B cell (primary cell): ENCODE measurements at regions not wholly inside any gene's neighbourhood (a gene's known extent, or its start where the extent isn't known, plus 50 kb on each side); places are given as distances from the start of the nearest gene placed in this dataset.
"Not testable (repeated sequence)": the region's sequence is repeated elsewhere in the genome, so short reads cannot be mapped to it uniquely, and the experiment has no call there.

Source experiments
- ATAC-seq: fragments of 200-7000 bp; cut with Tn5 transposase; one replicate; pipeline ENCODE4 v1.10.0; 2021; ENCODE audit warnings: low read depth, mild to moderate bottlenecking, moderate number of reproducible peaks, moderate library complexity
- CTCF ChIA-PET: fragments of 350-600 bp; sonication (Branson Sonifier 250); formaldehyde crosslinking; loops from one replicate; lab custom pipeline; 2021; ENCODE audit warnings: antibody characterized with exemption, inconsistent platforms; lab: Charles Lee
- POLR2A ChIA-PET: fragments of 350-600 bp; sonication (Branson Sonifier 250); formaldehyde crosslinking; loops from one replicate; lab custom pipeline; 2021; ENCODE audit warnings: antibody characterized with exemption; lab: Charles Lee
- DNase-seq: peaks from one replicate; pipeline ENCODE4 v3.0.0; 2013
- H2AFZ ChIP-seq: 2 replicates; pipeline ENCODE4 v1.6.1; 2012; ENCODE audit warnings: mild to moderate bottlenecking, low read depth, low read length; ENCODE audit not compliant: insufficient read depth, poor library complexity, severe bottlenecking
- H3K27ac ChIP-seq, 2 donors: 1 replicate in 1 of 2; 2 replicates in 1 of 2; pipeline ENCODE4 v1.5.1; 2012 to 2013; ENCODE audit warnings: low read length in 2 of 2, mild to moderate bottlenecking in 2 of 2, moderate library complexity in 1 of 2
- H3K27me3 ChIP-seq, 4 experiments: fragments of 200-600 bp in 1 of 4; sonication (generic) in 1 of 4; replicated peaks in 1 of 4; 1 replicate in 2 of 4; 2 replicates in 2 of 4; pipeline versions ENCODE4 v1.6.1 to v1.7.0; 2013 to 2016; ENCODE audit warnings: low read length in 3 of 4, mild to moderate bottlenecking in 2 of 4, mixed read lengths in 1 of 4, moderate library complexity in 1 of 4; ENCODE audit not compliant: insufficient read depth in 4 of 4, control insufficient read depth in 3 of 4; ENCODE audit errors: control extremely low read depth in 1 of 4
- H3K36me3 ChIP-seq, 2 experiments: replicated peaks in 1 of 2; 1 replicate in 1 of 2; 2 replicates in 1 of 2; pipeline versions ENCODE4 v1.6.1 to v1.7.1; 2013; ENCODE audit warnings: low read length in 1 of 2; ENCODE audit not compliant: insufficient read depth in 2 of 2, control insufficient read depth in 1 of 2; ENCODE audit errors: control extremely low read depth in 1 of 2, extremely low read depth in 1 of 2
- H3K4me1 ChIP-seq, 2 donors: fragments of 200-600 bp in 1 of 2; sonication (generic) in 1 of 2; 1 replicate in 1 of 2; 2 replicates in 1 of 2; pipeline versions ENCODE4 v1.5.1 to v1.6.1; 2013 to 2017; ENCODE audit warnings: low read length in 2 of 2; ENCODE audit not compliant: control insufficient read depth in 2 of 2, insufficient read depth in 2 of 2
- H3K4me2 ChIP-seq: replicated peaks from 2 replicates; pipeline ENCODE3; 2012; ENCODE audit warnings: mild to moderate bottlenecking, low read depth, low read length; ENCODE audit not compliant: poor library complexity, severe bottlenecking
- H3K4me3 ChIP-seq, 5 experiments: fragments of 200-600 bp in 1 of 5; sonication (generic) in 1 of 5; 1 replicate in 3 of 5; 2 replicates in 2 of 5; pipeline versions ENCODE4 v1.5.1 to v1.7.0; 2011 to 2016; ENCODE audit warnings: low read length in 4 of 5, mild to moderate bottlenecking in 4 of 5, low read depth in 2 of 5, control low read depth in 1 of 5, moderate library complexity in 1 of 5; ENCODE audit not compliant: insufficient read depth in 1 of 5; ENCODE audit errors: control extremely low read depth in 1 of 5, extremely low read depth in 1 of 5
- H3K79me2 ChIP-seq: fragments of 200-600 bp; sonication (generic); one replicate; pipeline ENCODE4 v1.6.0; 2016; ENCODE audit warnings: low read length; ENCODE audit not compliant: control insufficient read depth, insufficient read depth
- H3K9ac ChIP-seq: fragments of 200-600 bp; sonication (generic); 2 replicates; pipeline ENCODE4 v1.6.1; 2017; ENCODE audit warnings: mild to moderate bottlenecking, low read length, moderate library complexity
- H3K9me3 ChIP-seq, 3 donors: one replicate each; pipeline versions ENCODE4 v1.6.1 to v1.7.1; 2013; ENCODE audit warnings: low read length in 2 of 3; ENCODE audit not compliant: control insufficient read depth in 2 of 3, insufficient read depth in 1 of 3; ENCODE audit errors: control extremely low read depth in 1 of 3
- H4K20me1 ChIP-seq: 2 replicates; pipeline ENCODE4 v1.6.0; 2012; ENCODE audit warnings: mild to moderate bottlenecking, low read length; ENCODE audit not compliant: insufficient read depth, control insufficient read depth, poor library complexity, severe bottlenecking
- H3K27ac Mint-ChIP-seq: one replicate; pipeline ENCODE4 v1.8.0; 2021; ENCODE audit warnings: mixed read lengths
- H3K27me3 Mint-ChIP-seq: one replicate; pipeline ENCODE4 v1.8.0; 2021; ENCODE audit warnings: mixed read lengths
- H3K4me1 Mint-ChIP-seq: one replicate; pipeline ENCODE4 v1.8.0; 2021; ENCODE audit warnings: mixed read lengths
- H3K4me3 Mint-ChIP-seq: one replicate; pipeline ENCODE4 v1.8.0; 2021; ENCODE audit warnings: mixed read lengths
- H3K9me3 Mint-ChIP-seq: one replicate; pipeline ENCODE4 v1.8.0; 2022; ENCODE audit warnings: mixed read lengths; ENCODE audit not compliant: insufficient read depth
- CTCF ChIP-seq: fragments of 200-600 bp; IDR thresholded peaks from one replicate; pipeline ENCODE4 v1.8.0; 2022; ENCODE audit warnings: antibody characterized with exemption, mild to moderate bottlenecking
- EZH2 ChIP-seq: IDR thresholded peaks from 2 replicates; pipeline ENCODE4 v1.6.1; 2012; ENCODE audit warnings: borderline replicate concordance, low read depth, mild to moderate bottlenecking, moderate library complexity, low read length; ENCODE audit not compliant: insufficient read depth, poor library complexity, severe bottlenecking
- WGBS: methylation state at CpG from one replicate; pipeline ENCODE4 v1.1.5; 2013; ENCODE audit warnings: missing lambda C conversion rate; ENCODE audit not compliant: insufficient coverage; 5-methylcytosine and 5-hydroxymethylcytosine counted together
- intact Hi-C: fragments of 100-400 bp; cut with micrococcal nuclease; formaldehyde crosslinking; loops from one replicate; pipeline ENCODE4 v1.10.0; 2022

GRCh38 chr10:120794390-120794789 lies 56.8 kb upstream of the WDR11 start:
- H3K9me3 Mint-ChIP-seq: no peaks in the 10 kb centered on the region
- no peaks in the 10 kb centered on the region for H3K27me3 ChIP-seq
- POLR2A ChIA-PET: no interaction called here
- peaks cover 5% of the 10 kb centered on the region for H3K4me1 Mint-ChIP-seq
- H3K4me1 ChIP-seq: peaks cover 0 to 5% of the 10 kb centered on the region in 2 donors
- no peak overlapping the region for H3K9ac ChIP-seq
- H3K4me3 Mint-ChIP-seq: no peak overlapping the region
- H3K9me3 ChIP-seq: peaks cover 0 to 7% (median 0%) of the 10 kb centered on the region in 3 donors
- TF ChIP-seq EZH2 (no peak), CTCF (no peak)
- CTCF ChIA-PET: no interaction called here
- H3K36me3 ChIP-seq: no peaks in the 10 kb centered on the region
- intact Hi-C loops: no loop called here
- no peak overlapping the region for H3K4me2 ChIP-seq
- no peaks in the 10 kb centered on the region for H3K79me2 ChIP-seq
- H3K27ac Mint-ChIP-seq: no peak overlapping the region
- H4K20me1 ChIP-seq: no peaks in the 10 kb centered on the region
- DNase-seq: no peak
- ATAC-seq: no peak
- H3K27me3 Mint-ChIP-seq: peaks cover 3% of the 10 kb centered on the region
- WGBS: 100% methylated on average over 2 of the region's 4 CpGs
- H3K4me3 ChIP-seq: no peak overlapping the region
- no peak overlapping the region for H3K27ac ChIP-seq
- no peak overlapping the region for H2AFZ ChIP-seq

- H4K20me1 ChIP-seq, H3K27me3 Mint-ChIP-seq, ATAC-seq, H3K4me3 ChIP-seq, POLR2A ChIA-PET, H3K9me3 ChIP-seq, H3K79me2 ChIP-seq, H3K4me1 Mint-ChIP-seq, H3K4me3 Mint-ChIP-seq, H3K4me2 ChIP-seq, intact Hi-C loops, H3K27me3 ChIP-seq, H3K36me3 ChIP-seq, H2AFZ ChIP-seq, H3K9me3 Mint-ChIP-seq, H3K27ac ChIP-seq, H3K9ac ChIP-seq, DNase-seq, CTCF ChIA-PET, H3K27ac Mint-ChIP-seq, H3K4me1 ChIP-seq: not testable (repeated sequence)
- WGBS: 97% methylated on average over 16 of the region's 29 CpGs
Observed at GRCh38 chr10:120798276-120798675, 52.9 kb upstream of the WDR11 start.
